Upper lobe of right lung (tissue), 1 donor: ENCODE measurements at regions not wholly inside any gene's neighbourhood (a gene's known extent, or its start where the extent isn't known, plus 50 kb on each side); places are given as distances from the start of the nearest gene placed in this dataset.

Experiments used
- ATAC-seq: fragments of 200-7000 bp; cut with Tn5 transposase; one replicate; pipeline ENCODE4 v1.9.1; 2020; ENCODE audit warnings: mild to moderate bottlenecking, moderate library complexity
- DNase-seq: peaks from one replicate; pipeline ENCODE4 v3.0.0-alpha.2; 2020
- H3K27ac ChIP-seq: fragments of 200-600 bp; one replicate; pipeline ENCODE4 v1.8.0; 2022
- H3K27me3 ChIP-seq: fragments of 200-600 bp; one replicate; pipeline ENCODE4 v1.8.0; 2022; ENCODE audit warnings: mild to moderate bottlenecking
- H3K36me3 ChIP-seq: fragments of 200-600 bp; one replicate; pipeline ENCODE4 v1.8.0; 2022
- H3K4me1 ChIP-seq: fragments of 200-600 bp; one replicate; pipeline ENCODE4 v1.8.0; 2022
- H3K4me3 ChIP-seq: fragments of 200-600 bp; one replicate; pipeline ENCODE4 v1.8.0; 2022; ENCODE audit warnings: mild to moderate bottlenecking
- H3K9me3 ChIP-seq: fragments of 200-600 bp; one replicate; pipeline ENCODE4 v1.8.0; 2022
- intact Hi-C: fragments of 100-400 bp; cut with DNase I; formaldehyde crosslinking; loops from one replicate; pipeline ENCODE4 v1.11.0; 2022
- TF ChIP-seq, protein P1 (sequence below): fragments of 200-600 bp; IDR thresholded peaks from one replicate; pipeline ENCODE4 v1.8.0; 2022; ENCODE audit warnings: antibody characterized with exemption
- donor health status: DM: no; HTN: yes; CAD: no; lungs with severe emphysema.

DNA sequence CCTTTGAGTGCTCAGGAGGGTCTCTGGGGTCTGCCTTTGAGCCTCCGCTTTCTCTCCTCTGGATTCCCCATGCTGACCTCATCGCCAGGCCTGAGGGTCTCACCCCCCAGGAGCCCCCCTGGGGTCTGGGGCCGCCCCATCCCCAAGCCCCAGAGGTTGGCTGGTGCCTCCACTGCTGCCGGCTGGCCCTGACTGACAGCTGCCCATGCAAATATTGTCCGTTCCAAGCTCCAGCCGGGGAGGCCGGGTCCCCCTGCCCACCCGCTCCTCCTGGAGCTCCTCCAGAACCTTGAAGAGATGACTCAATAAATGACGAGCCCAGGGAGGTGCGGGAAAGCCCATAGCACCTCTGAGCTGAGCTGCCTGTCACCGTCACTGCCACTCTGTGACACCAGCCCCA lies 173.8 kb downstream of the RBFOX3 start:
- H3K4me3 ChIP-seq: no peak overlapping the region
- ATAC-seq (no peak), DNase-seq (no peak)
- intact Hi-C loops: no loop called here
- no peaks in the 10 kb centered on the region for H3K4me1 ChIP-seq
- no peak overlapping the region for H3K27ac ChIP-seq
- H3K36me3 ChIP-seq: no peaks in the 10 kb centered on the region
- TF ChIP-seq, protein P1, sequence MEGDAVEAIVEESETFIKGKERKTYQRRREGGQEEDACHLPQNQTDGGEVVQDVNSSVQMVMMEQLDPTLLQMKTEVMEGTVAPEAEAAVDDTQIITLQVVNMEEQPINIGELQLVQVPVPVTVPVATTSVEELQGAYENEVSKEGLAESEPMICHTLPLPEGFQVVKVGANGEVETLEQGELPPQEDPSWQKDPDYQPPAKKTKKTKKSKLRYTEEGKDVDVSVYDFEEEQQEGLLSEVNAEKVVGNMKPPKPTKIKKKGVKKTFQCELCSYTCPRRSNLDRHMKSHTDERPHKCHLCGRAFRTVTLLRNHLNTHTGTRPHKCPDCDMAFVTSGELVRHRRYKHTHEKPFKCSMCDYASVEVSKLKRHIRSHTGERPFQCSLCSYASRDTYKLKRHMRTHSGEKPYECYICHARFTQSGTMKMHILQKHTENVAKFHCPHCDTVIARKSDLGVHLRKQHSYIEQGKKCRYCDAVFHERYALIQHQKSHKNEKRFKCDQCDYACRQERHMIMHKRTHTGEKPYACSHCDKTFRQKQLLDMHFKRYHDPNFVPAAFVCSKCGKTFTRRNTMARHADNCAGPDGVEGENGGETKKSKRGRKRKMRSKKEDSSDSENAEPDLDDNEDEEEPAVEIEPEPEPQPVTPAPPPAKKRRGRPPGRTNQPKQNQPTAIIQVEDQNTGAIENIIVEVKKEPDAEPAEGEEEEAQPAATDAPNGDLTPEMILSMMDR: no peak
- no peaks in the 10 kb centered on the region for H3K9me3 ChIP-seq
- no peaks in the 10 kb centered on the region for H3K27me3 ChIP-seq

- ATAC-seq (no peak), DNase-seq (no peak)
- intact Hi-C loops: no loop called here
- no peaks in the 10 kb centered on the region for H3K9me3 ChIP-seq
- H3K4me1 ChIP-seq: no peaks in the 10 kb centered on the region
- TF ChIP-seq, protein P1: no peak
- H3K27ac ChIP-seq: no peak overlapping the region
- H3K36me3 ChIP-seq: no peaks in the 10 kb centered on the region
- no peaks in the 10 kb centered on the region for H3K27me3 ChIP-seq
- no peak overlapping the region for H3K4me3 ChIP-seq
Measured at GRCh38 chr17:79435962-79436361, 174.9 kb downstream of the RBFOX3 start.

- Histone ChIP-seq H3K4me1 (no peaks in the 10 kb centered on the region), H3K9me3 (no peaks in the 10 kb centered on the region), H3K4me3 (no peak overlapping the region), H3K36me3 (no peaks in the 10 kb centered on the region), H3K27ac (no peak overlapping the region), H3K27me3 (no peaks in the 10 kb centered on the region)
- TF ChIP-seq, protein P1: no peak
- intact Hi-C loops: no loop called here
- ATAC-seq: no peak
- DNase-seq: no peak
Measured at GRCh38 chr17:79435296-79435695, 175.6 kb downstream of the RBFOX3 start.

DNA sequence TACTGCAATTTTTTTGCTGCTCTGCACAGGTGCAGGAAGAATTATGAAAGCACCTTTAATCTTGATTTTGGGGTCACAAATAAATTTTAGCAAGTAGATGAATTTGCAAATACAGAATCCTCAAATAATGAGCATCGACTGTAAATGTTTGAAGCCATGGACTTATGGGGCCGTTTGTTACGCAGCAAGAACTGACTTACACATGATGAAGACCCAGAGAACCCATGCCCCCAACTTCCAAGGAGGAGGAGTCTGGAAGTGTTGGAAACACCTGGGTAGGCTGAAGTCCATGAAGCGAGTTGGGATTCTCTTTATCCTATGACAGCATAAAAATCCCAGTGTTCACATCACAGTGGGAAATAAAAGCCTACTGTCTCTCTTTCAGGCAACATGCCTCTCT lies 176.6 kb downstream of the RBFOX3 start:
- TF ChIP-seq, protein P1: no peak
- H3K4me1 ChIP-seq: no peaks in the 10 kb centered on the region
- intact Hi-C loops: no loop called here
- no peaks in the 10 kb centered on the region for H3K9me3 ChIP-seq
- DNase-seq: no peak
- ATAC-seq: no peak
- no peak overlapping the region for H3K27ac ChIP-seq
- no peaks in the 10 kb centered on the region for H3K36me3 ChIP-seq
- no peaks in the 10 kb centered on the region for H3K27me3 ChIP-seq
- H3K4me3 ChIP-seq: no peak overlapping the region

DNA sequence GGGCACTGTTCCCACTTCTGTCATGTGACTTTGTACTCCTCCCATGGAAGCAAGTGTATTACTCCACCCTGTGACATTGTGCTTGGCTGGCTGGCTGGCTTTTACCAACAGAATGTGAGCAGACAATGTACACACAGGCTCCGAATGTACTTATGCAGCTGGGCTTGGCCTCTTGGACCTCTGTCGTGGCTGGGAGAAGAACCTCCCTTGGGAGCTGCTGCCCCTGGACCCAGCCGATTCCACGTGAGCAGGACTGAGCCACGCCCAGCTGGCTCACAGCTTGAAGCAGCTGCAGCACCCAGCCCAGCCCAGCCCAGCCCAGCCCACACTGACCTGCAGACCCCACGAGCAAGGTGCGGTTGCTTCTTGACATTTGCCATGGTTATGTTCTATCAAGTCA lies 177.5 kb downstream of the RBFOX3 start:
- intact Hi-C loops: no loop called here
- Histone ChIP-seq H3K27me3 (no peaks in the 10 kb centered on the region), H3K27ac (no peak overlapping the region), H3K9me3 (no peaks in the 10 kb centered on the region), H3K4me3 (no peak overlapping the region), H3K4me1 (no peaks in the 10 kb centered on the region), H3K36me3 (no peaks in the 10 kb centered on the region)
- no peak for DNase-seq
- ATAC-seq: no peak
- TF ChIP-seq, protein P1: no peak

DNA sequence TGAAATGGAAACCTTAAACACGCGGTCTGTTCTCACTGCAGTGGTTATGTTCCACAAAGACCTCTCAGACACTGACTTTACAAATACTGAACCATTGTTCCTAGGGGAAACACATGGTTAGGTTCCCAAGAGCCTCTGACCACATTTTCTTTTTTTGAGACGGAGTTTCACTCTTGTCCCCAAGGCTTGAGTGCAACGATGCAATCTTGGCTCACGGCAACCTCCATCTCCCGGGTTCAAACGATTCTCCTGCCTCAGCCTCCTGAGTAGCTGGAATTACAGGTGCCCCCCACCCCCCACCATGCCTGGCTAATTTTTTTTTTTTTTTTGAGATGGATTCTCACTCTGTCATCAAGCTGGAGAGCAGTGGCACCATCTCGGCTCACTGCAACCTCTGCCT lies 179.7 kb downstream of the RBFOX3 start:
- TF ChIP-seq, protein P1: no peak
- H3K4me1 ChIP-seq: no peaks in the 10 kb centered on the region
- ATAC-seq (no peak), DNase-seq (no peak)
- H3K4me3 ChIP-seq: no peak overlapping the region
- H3K36me3 ChIP-seq: no peaks in the 10 kb centered on the region
- H3K9me3 ChIP-seq: no peaks in the 10 kb centered on the region
- intact Hi-C loops: no loop called here
- H3K27ac ChIP-seq: no peak overlapping the region
- H3K27me3 ChIP-seq: no peaks in the 10 kb centered on the region
